C4-2B (cell line): ENCODE measurements at regions not wholly inside any gene's neighbourhood (a gene's known extent, or its start where the extent isn't known, plus 50 kb on each side); places are given as distances from the start of the nearest gene placed in this dataset.

Experiments
- CTCF ChIP-seq: fragments of 450-650 bp; conservative IDR thresholded peaks from 2 replicates; pipeline ENCODE4 v1.5.1; 2017; ENCODE audit warnings: mild to moderate bottlenecking
- ZFX ChIP-seq: fragments of 450-650 bp; IDR thresholded peaks from 2 replicates; pipeline ENCODE4 v1.6.1; 2017

GRCh38 chr4:55248756-55249155 is 97.3 kb upstream of the SRD5A3 start:
- TF ChIP-seq CTCF (no peak), ZFX (no peak)
